ENCODE measurements at regions not wholly inside any gene's neighbourhood (a gene's known extent, or its start where the extent isn't known, plus 50 kb on each side); places are given as distances from the start of the nearest gene placed in this dataset. TPM values are rescaled to one million over a fixed set of nuclear protein-coding genes. Genes with fewer than 3 reads are reported as not detected.

DNA sequence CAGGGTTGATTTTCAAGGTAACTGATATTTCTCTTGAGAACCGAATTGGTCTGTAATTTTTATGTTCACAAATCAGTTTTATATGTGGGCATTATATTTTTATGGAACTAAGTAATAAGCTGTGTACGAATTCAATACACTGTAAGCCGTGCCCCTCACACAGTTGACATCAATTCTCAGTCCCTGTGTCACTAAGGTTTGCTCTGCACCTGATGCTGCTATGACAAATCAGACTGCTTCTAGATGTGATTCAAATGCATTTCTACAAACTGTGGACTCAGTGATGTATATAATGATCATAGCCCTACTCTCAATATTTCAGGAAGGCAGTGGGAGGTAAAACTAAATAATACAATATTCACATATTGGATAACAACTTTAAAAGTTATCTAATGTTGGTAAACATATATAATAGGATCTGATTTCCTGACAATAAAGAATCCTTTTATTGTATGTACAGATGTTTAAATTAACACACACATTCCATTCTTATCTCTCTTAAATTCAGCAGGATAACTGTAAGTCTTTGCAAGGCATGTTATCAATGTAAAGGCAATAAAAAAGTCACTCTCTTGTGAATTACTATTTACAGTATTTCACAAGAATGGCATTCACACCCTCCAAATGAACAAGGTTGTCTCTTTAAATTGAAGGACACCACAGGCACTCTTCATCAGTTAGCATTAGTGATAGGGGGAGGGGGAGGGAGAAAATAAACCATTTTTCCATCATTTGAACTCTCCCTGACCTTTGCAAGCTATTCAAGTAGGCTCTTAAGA is 87.2 kb upstream of the SOX5 start:
- no peak for DNase-seq

DNA sequence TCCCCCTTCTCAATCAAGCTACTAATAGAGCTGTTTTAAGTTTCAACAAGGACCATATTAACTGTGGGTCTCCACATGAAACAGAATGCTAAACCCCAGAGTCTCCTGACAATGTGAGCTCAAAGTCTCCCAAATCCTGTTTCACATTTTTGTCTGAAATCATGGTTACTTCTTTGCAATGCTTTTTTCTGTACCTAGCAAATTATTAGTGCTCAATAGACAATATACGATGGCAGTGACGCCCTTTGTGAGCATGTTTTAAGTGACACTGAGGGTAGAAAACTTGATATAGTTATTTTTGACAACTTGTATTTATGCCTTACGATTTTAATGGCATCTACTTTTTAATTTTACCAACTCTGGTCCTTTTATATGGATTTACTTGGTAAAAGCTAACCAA is 85.4 kb upstream of the SOX5 start:
- DNase-seq = no peak

DNA sequence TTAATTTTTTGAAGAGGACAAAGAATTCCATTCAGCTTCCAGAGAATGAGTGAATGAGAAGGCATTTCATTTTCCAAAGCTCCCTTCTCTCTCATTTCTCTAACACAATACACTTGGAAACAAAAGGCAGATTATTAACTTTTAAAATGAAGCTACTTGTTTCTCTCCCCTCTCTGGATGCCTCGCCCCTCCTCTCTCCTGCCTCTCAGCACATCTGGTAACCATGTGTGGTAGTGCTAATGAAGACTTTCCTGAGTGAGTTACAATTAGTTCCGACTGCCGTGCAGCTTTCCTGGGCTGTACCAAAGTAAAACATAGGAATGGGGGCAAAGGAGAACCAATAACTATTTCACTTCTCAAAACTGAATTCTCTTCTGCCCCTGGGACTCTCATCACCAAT is 84.7 kb upstream of the SOX5 start:
- DNase-seq = no peak

DNA sequence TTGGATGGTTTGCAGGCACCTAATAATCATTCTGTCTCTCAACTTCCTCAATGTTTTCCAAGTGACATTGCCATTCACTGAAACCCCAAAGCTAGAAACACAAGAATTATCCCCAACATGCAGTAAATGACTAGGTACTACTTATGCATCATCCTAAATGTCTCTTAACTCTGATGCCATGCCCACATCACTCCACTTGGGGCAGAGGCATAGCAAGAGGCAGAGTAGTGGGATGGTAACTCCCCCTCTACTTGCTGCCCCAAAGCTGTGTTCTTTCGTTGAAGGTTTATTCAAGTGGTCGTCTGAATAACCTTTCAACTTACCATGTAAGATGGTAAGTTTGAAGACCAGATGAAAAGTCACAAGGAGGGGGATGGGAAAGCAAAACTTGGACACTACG is 77.9 kb upstream of the SOX5 start:
- no peak for DNase-seq

DNA sequence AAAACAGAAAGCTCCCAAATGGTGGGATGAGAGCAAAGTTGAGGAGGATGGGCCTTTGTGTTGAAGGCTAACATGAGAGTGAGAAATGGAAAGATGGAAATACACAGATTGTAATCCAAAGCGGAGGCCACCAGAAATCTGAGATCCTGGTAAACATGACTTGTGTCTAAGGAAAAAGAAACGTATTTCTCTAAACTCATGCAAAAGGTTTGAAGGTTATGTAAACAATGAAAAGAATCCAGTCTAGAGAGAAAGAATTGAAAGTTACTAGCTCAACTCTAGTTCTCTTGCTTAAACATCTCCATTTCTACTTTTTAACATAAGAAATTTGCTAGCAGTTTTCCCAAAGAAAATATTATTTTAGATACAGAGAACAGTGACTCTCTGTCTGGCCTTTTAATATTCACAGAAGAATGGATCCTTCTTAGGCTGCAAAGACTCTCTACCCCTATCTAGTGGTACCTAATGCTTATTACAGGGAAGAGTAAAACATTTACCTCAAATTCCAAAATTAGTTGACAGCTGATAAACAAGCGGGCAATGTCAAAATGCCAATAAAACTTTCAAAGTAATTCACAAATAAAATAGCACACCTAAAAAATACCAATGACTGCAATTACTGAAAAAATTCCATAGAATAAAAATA is 75.8 kb upstream of the SOX5 start:
- no peak for DNase-seq

DNA sequence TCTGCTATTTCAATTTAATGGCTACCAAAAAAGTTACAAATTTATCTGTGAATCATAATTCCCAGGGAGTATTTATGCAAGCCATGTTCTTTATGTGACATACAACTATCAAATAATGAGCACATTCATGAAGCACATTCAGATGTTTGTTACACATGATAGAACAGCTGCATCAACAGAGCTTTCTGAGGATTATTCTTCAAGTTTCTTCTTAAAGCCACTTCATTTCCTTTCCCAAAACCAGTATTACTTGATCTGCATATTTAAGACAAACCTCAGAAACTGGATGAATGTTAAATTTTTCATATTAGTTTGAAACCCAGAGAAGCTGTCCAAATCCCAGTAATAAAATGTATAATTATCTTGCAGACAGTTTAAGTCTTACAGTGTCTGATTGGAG is 73.6 kb upstream of the SOX5 start:
- no peak for DNase-seq

DNA sequence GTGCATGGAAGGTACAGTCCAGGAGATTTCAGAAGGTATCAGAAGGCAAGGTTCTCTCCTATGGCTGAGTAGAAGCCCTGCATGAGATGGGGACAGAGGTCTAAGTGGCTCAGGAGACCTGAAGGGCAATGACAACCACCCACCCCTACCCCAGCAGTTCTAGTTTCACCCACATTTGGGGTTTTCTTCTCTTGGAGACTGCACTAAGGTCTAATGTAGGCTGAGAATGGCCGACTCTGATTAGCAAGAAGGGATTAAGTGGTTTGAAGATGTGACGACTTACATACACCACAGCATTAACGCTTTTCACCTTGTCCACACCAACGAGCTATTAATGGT is 71.7 kb upstream of the SOX5 start:
- DNase-seq = no peak

DNA sequence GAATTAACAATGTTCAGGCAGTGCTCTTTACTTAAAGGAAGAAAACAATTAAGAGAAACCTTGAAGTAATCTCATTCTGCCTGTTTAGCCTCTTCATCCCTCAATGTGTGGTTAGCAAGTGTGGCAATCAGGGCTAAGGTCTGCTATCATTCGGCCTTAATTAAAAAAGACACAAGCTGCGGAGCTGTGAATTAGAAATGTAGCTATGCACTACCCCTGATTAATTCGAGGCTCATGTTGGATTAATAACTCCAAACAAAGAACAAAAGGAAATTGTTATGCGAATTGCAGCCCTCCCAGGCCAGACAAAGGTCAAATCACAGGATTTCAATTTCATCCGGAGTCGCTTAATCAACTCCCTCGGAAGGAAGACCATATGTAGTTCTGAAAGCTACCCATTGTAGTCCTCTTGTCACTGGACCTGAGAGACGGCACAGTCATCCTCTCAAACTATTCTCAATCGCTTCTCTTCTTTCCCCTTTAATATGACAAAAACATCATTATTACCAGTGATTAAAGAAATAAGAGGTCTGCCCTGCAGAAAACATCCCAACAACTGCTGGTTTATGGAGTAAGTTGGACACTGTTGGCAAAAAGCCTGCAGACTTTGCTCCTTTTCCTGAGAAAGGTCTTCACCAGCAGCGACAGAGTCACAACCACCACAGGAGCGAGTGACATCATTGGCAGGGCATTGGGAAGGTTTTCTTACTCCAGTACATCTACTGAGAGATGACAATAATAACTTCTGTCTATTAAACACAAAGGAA is 71.1 kb upstream of the SOX5 start:
- no peak for DNase-seq

DNA sequence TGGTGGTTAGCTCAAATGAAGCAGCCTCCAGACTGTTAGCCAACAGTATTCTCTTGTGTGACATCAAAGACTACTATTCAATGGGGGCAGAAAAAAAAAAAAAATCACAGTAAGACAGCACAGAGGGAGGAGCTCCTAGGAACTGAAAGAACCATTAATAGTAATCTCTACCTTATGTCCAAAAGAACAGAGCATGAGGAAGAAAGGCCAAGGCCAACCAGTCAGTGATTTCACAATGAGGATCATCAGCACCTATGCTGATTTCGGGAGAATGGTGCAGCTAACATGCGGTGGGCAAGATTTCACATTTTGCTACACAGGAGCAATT is 66.3 kb upstream of the SOX5 start:
- DNase-seq = no peak

DNA sequence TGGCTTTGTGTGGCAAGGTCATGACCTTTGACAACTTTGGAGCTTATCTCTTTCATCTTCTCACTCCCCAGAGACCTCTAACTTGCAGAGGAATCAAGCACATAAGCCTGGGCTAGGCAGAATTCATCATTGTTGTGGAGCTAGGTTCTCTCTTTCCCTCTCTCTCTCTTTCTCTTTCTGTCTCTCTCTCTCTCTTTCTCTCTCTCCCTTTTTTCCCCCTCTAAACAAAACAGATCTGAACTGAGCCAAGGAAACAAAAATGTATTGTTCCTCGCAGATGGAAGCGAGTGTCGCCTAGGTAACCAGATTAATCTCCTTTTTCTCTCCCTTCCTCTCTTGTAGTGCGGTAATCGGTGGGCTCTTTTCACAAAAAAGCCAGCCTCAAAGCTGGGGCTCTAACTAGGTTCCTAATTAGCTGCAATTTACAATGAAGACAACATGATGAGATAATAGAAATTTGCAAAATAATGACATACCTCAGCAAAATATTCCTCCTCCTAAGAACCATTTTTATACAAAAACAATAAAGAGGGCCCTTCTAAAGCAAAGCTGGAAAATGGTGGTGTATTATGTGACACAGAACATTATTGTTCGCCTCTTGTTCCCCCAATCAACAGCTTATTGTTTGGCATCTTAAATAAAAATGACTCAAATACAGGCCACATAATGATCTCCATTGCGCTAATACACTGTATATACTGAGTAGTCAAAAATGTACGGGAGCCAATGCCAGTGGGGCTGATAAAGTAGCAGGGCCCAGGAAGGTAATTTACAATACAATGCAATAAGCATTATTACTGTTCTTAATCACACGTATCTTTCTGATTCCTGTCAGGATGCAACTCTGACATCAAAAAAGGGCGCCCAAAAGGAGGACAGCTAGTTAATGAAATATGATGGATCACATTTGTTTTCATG is 65.7 kb upstream of the SOX5 start:
- no peak for DNase-seq

DNA sequence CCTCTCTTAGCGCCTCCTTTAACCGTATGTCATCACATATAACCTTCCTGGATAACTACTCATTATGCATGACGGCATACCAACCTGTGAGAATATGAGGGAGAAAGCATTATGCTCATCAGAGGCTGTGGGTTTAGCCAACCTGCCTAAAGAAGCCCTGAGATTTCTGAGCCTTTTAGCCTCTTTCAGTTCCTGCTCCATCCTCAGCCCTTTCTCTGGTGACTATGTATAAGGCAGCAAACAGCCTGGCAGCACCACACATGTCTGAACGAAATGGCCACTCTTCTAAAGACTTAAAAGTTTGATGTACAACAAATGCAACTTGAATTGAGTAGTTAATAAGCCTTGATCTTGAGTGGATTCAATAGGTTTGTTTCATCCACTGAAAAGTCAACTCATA is 64.8 kb upstream of the SOX5 start:
- no peak for DNase-seq

DNA sequence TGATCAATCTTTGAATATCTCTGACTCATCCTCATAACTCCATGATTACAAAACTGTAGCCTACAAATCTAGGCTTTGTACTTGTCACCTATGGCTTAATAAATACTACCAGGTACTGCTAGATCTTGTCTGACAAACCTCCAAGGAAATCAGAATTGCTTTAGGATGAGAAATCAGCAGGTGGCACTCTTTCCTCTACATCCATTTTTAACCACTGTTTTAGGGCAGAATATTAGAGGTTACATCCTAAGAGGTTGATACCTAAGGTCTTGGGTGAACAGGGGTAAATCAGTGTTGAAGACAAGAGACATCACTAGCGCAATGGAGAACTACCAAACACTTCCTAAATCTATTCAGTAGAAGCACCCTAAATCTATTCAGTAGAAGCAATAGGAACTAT is 63.1 kb upstream of the SOX5 start:
- DNase-seq = no peak

DNA sequence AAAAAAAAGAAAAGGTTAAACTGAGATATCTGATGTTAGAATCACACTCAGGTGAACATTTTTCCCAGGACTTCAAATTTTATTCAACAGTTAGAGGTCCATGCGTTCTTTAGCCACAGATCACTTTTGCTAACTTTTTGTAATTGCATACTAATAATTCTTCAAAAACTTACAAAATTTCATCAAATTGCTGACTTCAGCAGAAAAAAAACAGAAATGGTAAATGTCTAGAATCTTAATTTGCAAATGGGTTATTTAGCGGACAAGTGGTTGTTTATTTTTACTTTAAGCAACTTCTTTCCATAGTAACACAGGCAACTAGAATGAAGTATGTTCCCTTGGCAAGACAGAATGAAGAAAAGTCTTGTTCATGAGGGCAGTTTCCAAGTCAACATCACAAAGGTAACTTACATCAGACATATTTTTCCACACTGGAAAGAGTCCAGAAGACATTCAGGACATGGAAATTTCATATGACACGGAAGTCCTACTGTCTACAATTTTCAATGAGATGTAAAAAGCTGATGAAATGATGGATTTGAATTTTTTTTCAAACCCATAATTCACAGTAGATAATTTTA is 62.5 kb upstream of the SOX5 start:
- DNase-seq = no peak

DNA sequence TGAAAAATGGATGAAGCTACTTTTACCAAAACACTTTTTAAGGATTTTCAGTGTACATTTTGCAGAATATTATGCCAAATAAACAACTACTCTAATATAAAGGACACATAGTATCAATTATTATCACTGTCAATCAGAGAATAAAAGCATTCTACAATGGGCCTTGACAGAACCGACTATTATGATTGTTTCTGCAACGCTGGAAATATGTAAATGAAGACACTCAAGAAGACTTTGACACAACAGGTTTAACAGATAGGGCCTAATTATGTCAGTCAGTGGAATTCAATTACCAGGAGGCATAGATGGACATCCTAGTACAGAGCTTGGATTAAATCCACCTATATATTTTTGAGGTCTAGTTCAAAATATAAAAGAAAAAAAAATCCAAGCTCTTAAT is 58.7 kb upstream of the SOX5 start:
- DNase-seq = no peak

Small RNA genes in the stretch of these regions (small RNA-seq; reads per million reads assigned to genes)
- gene MIR920 (not detected), gene RN7SL38P (3.8 reads per million, percentile 88 among the genes with 10 or more reads in this experiment)
